RWPE2 (cell line): ENCODE measurements at regions not wholly inside any gene's neighbourhood (a gene's known extent, or its start where the extent isn't known, plus 50 kb on each side); places are given as distances from the start of the nearest gene placed in this dataset.

Experiments used
- ATAC-seq: fragments of 200-7000 bp; cut with Tn5 transposase; 3 replicates; pipeline ENCODE4 v1.9.1; 2021; ENCODE audit warnings: low read depth
- DNase-seq: peaks from one replicate; pipeline ENCODE4 v3.0.0-alpha.2; 2020; ENCODE audit warnings: low spot score
- H3K27ac ChIP-seq: fragments of 450-650 bp; 2 replicates; pipeline ENCODE4 v1.5.1; 2017; ENCODE audit warnings: mild to moderate bottlenecking; ENCODE audit not compliant: poor library complexity, severe bottlenecking
- H3K27me3 ChIP-seq: fragments of 250-450 bp; sonication (Bioruptor Pico); 2 replicates; pipeline ENCODE4 v1.5.1; 2021; ENCODE audit warnings: mild to moderate bottlenecking, moderate library complexity; ENCODE audit not compliant: insufficient read depth, poor library complexity, severe bottlenecking
- H3K36me3 ChIP-seq: fragments of 250-450 bp; sonication (Bioruptor Pico); 2 replicates; pipeline ENCODE4 v1.5.1; 2020; ENCODE audit warnings: low read depth, mild to moderate bottlenecking, moderate library complexity
- H3K4me1 ChIP-seq: fragments of 250-450 bp; sonication (Bioruptor Pico); 2 replicates; pipeline ENCODE4 v1.5.1; 2021; ENCODE audit warnings: mild to moderate bottlenecking, moderate library complexity; ENCODE audit not compliant: insufficient read depth, poor library complexity, severe bottlenecking
- H3K4me3 ChIP-seq: fragments of 250-450 bp; sonication (Bioruptor Pico); 2 replicates; pipeline ENCODE4 v1.5.1; 2021; ENCODE audit warnings: mild to moderate bottlenecking, moderate library complexity; ENCODE audit not compliant: severe bottlenecking
- H3K9me3 ChIP-seq: fragments of 250-450 bp; sonication (Bioruptor Pico); 2 replicates; pipeline ENCODE4 v1.5.1; 2021; ENCODE audit warnings: mild to moderate bottlenecking, moderate library complexity; ENCODE audit not compliant: severe bottlenecking
- CTCF ChIP-seq: fragments of 450-650 bp; IDR thresholded peaks from one replicate; pipeline ENCODE4 v1.5.1; 2017; ENCODE audit warnings: mild to moderate bottlenecking, moderate library complexity; ENCODE audit not compliant: poor library complexity, severe bottlenecking

- H3K27me3 ChIP-seq = no peaks in the 10 kb centered on the region
- no peaks in the 10 kb centered on the region for H3K9me3 ChIP-seq
- no peak for DNase-seq
- H3K4me3 ChIP-seq = no peak overlapping the region
- no peak for TF ChIP-seq CTCF
- H3K36me3 ChIP-seq = no peaks in the 10 kb centered on the region
- H3K27ac ChIP-seq = no peak overlapping the region
- H3K4me1 ChIP-seq = no peaks in the 10 kb centered on the region
- no peak for ATAC-seq
These were observed 245.9 kb downstream of the FGFR2 start for GRCh38 chr10:121352231-121352855.

- Histone ChIP-seq H3K27ac (no peak overlapping the region), H3K27me3 (no peaks in the 10 kb centered on the region), H3K4me1 (no peaks in the 10 kb centered on the region), H3K9me3 (no peaks in the 10 kb centered on the region), H3K4me3 (no peak overlapping the region), H3K36me3 (no peaks in the 10 kb centered on the region)
- DNase-seq = no peak
- no peak for TF ChIP-seq CTCF
- no peak for ATAC-seq
These were observed 243.1 kb downstream of the FGFR2 start for GRCh38 chr10:121355161-121355560.

GRCh38 chr10:121356183-121356582, 242.1 kb downstream of the FGFR2 start:
- TF ChIP-seq CTCF = no peak
- Histone ChIP-seq H3K27me3 (no peaks in the 10 kb centered on the region), H3K4me3 (no peak overlapping the region), H3K9me3 (no peaks in the 10 kb centered on the region), H3K27ac (no peak overlapping the region), H3K36me3 (no peaks in the 10 kb centered on the region), H3K4me1 (no peaks in the 10 kb centered on the region)
- no peak for ATAC-seq
- no peak for DNase-seq

GRCh38 chr10:121357401-121357800, 240.8 kb downstream of the FGFR2 start:
- no peak overlapping the region for H3K27ac ChIP-seq
- H3K27me3 ChIP-seq = no peaks in the 10 kb centered on the region
- H3K4me3 ChIP-seq = no peak overlapping the region
- H3K9me3 ChIP-seq = no peaks in the 10 kb centered on the region
- ATAC-seq (no peak), DNase-seq (no peak)
- no peaks in the 10 kb centered on the region for H3K36me3 ChIP-seq
- H3K4me1 ChIP-seq = no peaks in the 10 kb centered on the region
- TF ChIP-seq CTCF = no peak

- H3K27ac ChIP-seq = no peak overlapping the region
- H3K36me3 ChIP-seq = no peaks in the 10 kb centered on the region
- H3K27me3 ChIP-seq = no peaks in the 10 kb centered on the region
- H3K9me3 ChIP-seq = no peaks in the 10 kb centered on the region
- H3K4me3 ChIP-seq = no peak overlapping the region
- no peak for TF ChIP-seq CTCF
- ATAC-seq (no peak), DNase-seq (no peak)
- no peaks in the 10 kb centered on the region for H3K4me1 ChIP-seq
These were observed 236.2 kb downstream of the FGFR2 start for GRCh38 chr10:121362026-121362425.
